Body of pancreas (tissue), 4 donors: ENCODE measurements at regions not wholly inside any gene's neighbourhood (a gene's known extent, or its start where the extent isn't known, plus 50 kb on each side); places are given as distances from the start of the nearest gene placed in this dataset.

ENCODE experiments used
- POLR2A ChIP-seq, 3 donors: fragments of 450-650 bp; IDR thresholded peaks; one replicate each; pipeline ENCODE4 v1.6.1; 2016; ENCODE audit warnings: antibody characterized with exemption in 3 of 3, mild to moderate bottlenecking in 2 of 3
- TF ChIP-seq, protein P1 (sequence below), 7 experiments: fragments of 450-650 bp in 4 of 7; fragments of 200-600 bp in 3 of 7; sonication (generic) in 3 of 7; IDR thresholded peaks; one replicate each; pipeline ENCODE4 v1.5.1; 2016 to 2019; ENCODE audit warnings: antibody characterized with exemption in 7 of 7

GRCh38 chr4:125938541-125938940 lies 623.8 kb downstream of the FAT4 start:
- TF ChIP-seq, protein P1, sequence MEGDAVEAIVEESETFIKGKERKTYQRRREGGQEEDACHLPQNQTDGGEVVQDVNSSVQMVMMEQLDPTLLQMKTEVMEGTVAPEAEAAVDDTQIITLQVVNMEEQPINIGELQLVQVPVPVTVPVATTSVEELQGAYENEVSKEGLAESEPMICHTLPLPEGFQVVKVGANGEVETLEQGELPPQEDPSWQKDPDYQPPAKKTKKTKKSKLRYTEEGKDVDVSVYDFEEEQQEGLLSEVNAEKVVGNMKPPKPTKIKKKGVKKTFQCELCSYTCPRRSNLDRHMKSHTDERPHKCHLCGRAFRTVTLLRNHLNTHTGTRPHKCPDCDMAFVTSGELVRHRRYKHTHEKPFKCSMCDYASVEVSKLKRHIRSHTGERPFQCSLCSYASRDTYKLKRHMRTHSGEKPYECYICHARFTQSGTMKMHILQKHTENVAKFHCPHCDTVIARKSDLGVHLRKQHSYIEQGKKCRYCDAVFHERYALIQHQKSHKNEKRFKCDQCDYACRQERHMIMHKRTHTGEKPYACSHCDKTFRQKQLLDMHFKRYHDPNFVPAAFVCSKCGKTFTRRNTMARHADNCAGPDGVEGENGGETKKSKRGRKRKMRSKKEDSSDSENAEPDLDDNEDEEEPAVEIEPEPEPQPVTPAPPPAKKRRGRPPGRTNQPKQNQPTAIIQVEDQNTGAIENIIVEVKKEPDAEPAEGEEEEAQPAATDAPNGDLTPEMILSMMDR (IDR thresholded peaks at IDR 0.05): no peak
- no peak for TF ChIP-seq POLR2A (IDR thresholded peaks at IDR 0.05)
